HL-60 (cell line): ENCODE measurements at regions not wholly inside any gene's neighbourhood (a gene's known extent, or its start where the extent isn't known, plus 50 kb on each side); places are given as distances from the start of the nearest gene placed in this dataset.

Experiments
- DNase-seq, 2 experiments: peaks; one replicate each; pipeline ENCODE4 v3.0.0-alpha.2; 2010 to 2020; ENCODE audit warnings: low read depth in 1 of 2, low spot score in 1 of 2
- H3K27ac ChIP-seq: fragments of 250-450 bp; sonication (Bioruptor Pico); replicated peaks from 2 replicates; pipeline ENCODE4 v1.5.1; 2020; ENCODE audit warnings: mild to moderate bottlenecking, moderate library complexity
- H3K27me3 ChIP-seq: fragments of 250-450 bp; sonication (Bioruptor Pico); 2 replicates; pipeline ENCODE4 v1.5.1; 2021; ENCODE audit warnings: mild to moderate bottlenecking, moderate library complexity; ENCODE audit not compliant: insufficient read depth, poor library complexity, severe bottlenecking
- H3K4me3 ChIP-seq: replicated peaks from 2 replicates; pipeline ENCODE4 v1.5.1; 2011; ENCODE audit warnings: mild to moderate bottlenecking, control low read depth, low read length; ENCODE audit not compliant: insufficient read depth
- CTCF ChIP-seq: IDR thresholded peaks from one replicate; pipeline ENCODE4 v1.5.1; 2011; ENCODE audit warnings: low read length, control low read depth, inconsistent platforms; ENCODE audit not compliant: insufficient read depth
- GABPA ChIP-seq: IDR thresholded peaks from 2 replicates; pipeline ENCODE4 v1.6.1; 2012; ENCODE audit warnings: low read depth
- POLR2AphosphoS5 ChIP-seq: IDR thresholded peaks from 2 replicates; pipeline ENCODE4 v1.6.1; 2012; ENCODE audit warnings: low read depth
- REST ChIP-seq: IDR thresholded peaks from 2 replicates; pipeline ENCODE4 v1.6.1; 2012; ENCODE audit warnings: low read depth; ENCODE audit not compliant: insufficient replicate concordance
- SPI1 ChIP-seq: IDR thresholded peaks from 2 replicates; pipeline ENCODE4 v1.6.1; 2012; ENCODE audit warnings: low read depth, mild to moderate bottlenecking, borderline replicate concordance

- peak; percentile 16; the same call in 1 of the 2 replicates for TF ChIP-seq SPI1
- TF ChIP-seq REST = no peak
- no peak for DNase-seq
- no peak overlapping the region for H3K27ac ChIP-seq
- no peaks in the 10 kb centered on the region for H3K27me3 ChIP-seq
- H3K4me3 ChIP-seq = no peak overlapping the region
Measured at GRCh38 chr17:13085578-13085977, 67.8 kb upstream of the ELAC2 start.

GRCh38 chr17:13084420-13084819 is 66.6 kb upstream of the ELAC2 start:
- H3K27me3 ChIP-seq = no peaks in the 10 kb centered on the region
- no peak for DNase-seq
- H3K4me3 ChIP-seq = no peak overlapping the region
- no peak overlapping the region for H3K27ac ChIP-seq
- no peak for TF ChIP-seq CTCF
- TF ChIP-seq POLR2AphosphoS5 = no peak
- TF ChIP-seq GABPA = no peak
- TF ChIP-seq SPI1 = no peak
- no peak for TF ChIP-seq REST

- no peaks in the 10 kb centered on the region for H3K27me3 ChIP-seq
- no peak overlapping the region for H3K4me3 ChIP-seq
- H3K27ac ChIP-seq = no peak overlapping the region
- no peak for TF ChIP-seq CTCF
- TF ChIP-seq POLR2AphosphoS5 = no peak
- TF ChIP-seq REST = peak; percentile 57
- TF ChIP-seq GABPA = no peak
- TF ChIP-seq SPI1 = no peak
- DNase-seq = no peak
Measured at GRCh38 chr17:13078591-13079385, 61.0 kb upstream of the ELAC2 start.
